COR-L47 (cell line): ENCODE measurements at regions not wholly inside any gene's neighbourhood (a gene's known extent, or its start where the extent isn't known, plus 50 kb on each side); places are given as distances from the start of the nearest gene placed in this dataset.
A peak's percentile ranks its signal among the peaks of the same experiment; 100 is the strongest.

Experiments
- DNase-seq: peaks from one replicate; lab custom pipeline; 2025; lab: John Stamatoyannopoulos, UW

DNA sequence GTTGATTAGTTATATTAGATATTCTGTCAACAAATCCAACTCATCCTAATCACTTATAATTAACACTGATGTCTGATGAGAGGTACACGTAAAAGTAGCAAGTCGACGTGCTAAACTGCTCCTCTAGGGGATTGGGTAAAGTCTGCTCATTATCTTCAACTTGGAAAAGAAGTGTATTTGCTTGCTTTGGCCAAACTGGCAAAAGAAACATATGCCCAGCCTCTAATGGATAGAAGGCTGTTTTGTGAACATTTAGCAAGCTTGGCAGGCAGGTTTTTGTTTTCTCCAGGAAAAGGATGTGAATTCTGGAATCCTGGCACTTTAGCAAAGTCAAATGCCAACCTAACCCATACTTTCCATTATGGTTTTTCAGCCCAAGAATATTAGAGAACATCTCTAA, 264.8 kb downstream of the TBL1XR1 start:
- no peak for DNase-seq

DNA sequence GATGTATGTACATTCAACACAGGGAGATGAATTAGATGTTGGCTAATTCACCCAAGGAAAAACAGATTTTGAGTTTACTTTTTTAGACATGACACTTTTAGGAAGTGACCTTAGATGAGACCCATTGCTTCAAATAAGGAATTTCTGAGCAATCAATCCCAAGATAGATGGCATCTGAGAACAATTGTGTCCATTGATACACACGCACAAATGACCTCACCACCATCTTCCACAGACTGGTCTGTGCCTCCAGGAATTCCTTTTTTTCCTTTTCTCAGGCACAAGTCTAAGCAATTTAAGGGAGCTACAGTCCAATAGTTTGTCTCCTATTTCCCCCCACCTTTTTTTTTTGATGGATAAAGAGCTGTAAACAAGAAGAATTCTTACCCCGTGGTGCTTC, 265.3 kb downstream of the TBL1XR1 start:
- DNase-seq = no peak

DNA sequence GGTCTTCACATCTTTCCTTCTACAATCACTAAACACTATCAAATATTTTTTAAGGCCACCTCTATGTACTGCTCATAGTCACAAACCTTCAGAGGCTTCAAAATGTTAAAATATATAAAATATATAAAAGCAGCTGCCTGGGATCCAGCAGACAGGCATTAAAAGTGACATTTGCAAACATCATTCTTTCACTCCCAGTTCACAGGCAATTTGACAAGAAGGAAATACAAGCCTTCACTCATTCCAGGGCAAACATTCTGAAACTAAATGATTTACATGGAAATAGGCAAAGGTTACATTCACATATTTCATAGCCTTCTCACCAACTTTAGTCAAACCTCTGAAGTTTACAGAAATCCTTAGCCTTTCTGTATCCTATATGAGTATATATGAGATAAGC, 266.3 kb downstream of the TBL1XR1 start:
- DNase-seq = no peak

DNA sequence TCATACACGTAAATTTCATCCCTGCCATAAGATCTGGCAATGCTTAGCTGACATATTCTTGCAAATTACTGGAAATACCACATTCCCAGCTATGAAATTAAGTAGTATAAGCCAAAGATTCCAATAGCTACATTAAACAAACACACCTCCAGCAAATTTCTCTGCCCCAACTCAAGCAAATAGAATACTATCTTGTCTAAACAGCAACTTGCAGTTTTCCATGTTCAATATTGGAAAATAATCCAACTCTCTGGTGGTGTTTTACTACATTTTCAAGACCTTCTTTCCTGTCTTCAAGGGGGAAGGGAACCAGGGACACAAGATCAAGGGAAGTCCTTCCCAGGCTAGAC, 268.7 kb downstream of the TBL1XR1 start:
- no peak for DNase-seq

DNA sequence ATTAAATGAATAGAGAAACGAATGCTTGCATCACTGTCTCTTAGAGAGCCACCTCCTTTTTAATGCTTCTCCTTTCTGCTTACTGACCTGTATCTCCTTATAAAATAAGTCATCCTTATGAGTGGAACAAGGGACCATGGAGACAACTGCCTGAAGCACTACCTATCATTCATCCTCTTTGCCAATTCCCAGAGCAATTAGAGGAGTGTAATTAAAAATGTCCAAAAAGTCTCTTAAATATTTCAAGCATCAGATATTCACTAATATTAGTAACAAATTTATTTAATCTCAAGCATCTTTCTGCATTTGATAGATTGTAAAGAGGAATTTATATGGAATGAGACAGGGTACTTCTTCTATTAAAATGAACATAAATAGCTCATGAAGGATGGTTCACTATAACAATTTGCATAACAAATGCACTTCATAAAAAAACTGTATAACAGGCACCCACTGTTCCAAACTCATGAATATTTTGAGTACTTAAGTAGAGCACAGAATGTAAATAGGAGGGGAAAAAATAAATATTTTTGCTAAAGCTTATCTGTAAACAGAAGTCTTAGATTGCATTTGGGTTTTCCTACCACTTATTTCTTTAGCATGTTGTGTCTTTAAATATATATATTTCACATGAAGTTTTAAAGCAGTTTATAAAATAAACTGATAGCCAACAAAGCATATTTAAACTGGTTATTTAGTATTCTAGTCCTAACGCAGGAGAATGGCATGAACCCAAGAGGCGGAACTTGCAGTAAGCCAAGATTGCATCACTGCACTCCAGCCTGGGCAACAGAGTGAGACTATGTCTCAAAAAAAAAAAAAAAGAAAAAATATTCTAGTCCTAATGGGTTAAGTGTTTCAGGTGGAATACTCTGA, 269.3 kb downstream of the TBL1XR1 start:
- DNase-seq = no peak

DNA sequence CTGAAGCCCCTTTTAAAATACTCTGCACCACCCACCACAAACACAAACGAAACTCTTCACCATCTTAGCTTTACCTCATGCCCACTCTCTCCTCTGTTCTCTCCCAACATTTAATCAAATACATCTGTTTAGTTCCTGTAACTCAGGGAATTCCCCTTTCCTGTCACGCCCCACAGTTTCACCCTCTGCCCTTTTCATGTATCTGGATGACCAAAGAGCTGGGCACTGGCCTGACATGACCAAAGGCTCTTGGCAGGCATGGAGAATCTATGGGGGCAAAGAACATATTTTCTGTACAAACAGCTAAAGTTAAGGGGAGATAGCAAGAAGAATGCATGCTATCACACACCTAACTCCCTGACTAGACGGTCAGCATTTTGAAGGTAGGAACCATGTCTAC, 270.0 kb downstream of the TBL1XR1 start:
- DNase-seq = no peak

DNA sequence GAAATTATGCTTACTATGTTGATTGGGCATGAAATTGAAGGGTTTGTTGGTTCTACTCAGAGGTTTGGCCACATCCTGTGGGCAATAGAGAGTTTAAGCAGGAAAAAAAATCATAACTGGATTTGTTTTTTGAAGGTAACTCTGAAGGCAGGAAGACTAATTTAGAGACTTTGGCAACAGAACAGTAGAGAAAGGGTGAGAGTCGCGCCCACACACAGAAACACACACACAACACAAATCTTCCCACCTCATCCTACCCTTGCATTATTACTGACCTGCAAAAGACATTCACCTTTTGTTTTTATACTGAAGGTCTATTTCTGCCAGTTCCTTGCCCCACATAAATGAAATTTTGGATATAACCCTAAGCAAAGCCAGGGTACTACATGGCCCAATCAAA, 270.6 kb downstream of the TBL1XR1 start:
- DNase-seq = no peak

DNA sequence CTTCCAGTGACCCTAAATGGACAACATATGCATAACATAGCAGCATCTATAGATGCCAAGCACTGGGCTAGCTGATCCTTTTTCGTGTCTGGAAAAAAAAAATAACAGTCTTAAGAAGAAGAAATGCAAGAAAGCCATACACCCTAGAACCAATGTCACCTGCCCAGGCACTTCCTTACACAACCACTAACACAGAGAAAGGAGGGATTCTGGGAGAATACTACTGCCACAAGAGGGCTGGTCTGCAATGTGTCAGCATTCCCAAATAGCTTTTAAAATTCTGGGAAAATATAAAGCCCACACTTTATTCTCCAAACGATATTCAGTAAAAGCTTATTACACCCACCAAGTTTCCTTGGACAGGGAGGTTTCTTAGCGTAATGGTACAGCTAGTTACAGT, 271.2 kb downstream of the TBL1XR1 start:
- no peak for DNase-seq

DNA sequence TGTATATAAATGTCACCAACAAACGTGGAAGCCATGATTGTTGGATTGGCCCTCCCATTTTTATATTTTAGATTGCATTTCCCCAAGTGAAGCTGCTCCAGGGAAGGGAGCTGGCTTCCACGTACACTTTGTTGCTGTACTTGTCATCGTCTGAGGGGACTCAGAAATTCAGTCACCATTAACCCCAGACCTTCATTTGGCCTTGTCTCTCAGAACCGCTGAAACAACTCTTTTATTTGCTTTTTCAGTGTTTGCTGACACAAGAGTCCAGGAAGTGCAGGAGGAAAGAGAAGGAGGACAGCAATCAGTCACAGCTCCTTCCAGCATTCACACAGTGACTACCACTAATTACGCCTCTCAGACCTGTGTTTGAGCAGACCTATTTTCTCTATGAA, 276.5 kb downstream of the TBL1XR1 start:
- peak; percentile 85 for DNase-seq

DNA sequence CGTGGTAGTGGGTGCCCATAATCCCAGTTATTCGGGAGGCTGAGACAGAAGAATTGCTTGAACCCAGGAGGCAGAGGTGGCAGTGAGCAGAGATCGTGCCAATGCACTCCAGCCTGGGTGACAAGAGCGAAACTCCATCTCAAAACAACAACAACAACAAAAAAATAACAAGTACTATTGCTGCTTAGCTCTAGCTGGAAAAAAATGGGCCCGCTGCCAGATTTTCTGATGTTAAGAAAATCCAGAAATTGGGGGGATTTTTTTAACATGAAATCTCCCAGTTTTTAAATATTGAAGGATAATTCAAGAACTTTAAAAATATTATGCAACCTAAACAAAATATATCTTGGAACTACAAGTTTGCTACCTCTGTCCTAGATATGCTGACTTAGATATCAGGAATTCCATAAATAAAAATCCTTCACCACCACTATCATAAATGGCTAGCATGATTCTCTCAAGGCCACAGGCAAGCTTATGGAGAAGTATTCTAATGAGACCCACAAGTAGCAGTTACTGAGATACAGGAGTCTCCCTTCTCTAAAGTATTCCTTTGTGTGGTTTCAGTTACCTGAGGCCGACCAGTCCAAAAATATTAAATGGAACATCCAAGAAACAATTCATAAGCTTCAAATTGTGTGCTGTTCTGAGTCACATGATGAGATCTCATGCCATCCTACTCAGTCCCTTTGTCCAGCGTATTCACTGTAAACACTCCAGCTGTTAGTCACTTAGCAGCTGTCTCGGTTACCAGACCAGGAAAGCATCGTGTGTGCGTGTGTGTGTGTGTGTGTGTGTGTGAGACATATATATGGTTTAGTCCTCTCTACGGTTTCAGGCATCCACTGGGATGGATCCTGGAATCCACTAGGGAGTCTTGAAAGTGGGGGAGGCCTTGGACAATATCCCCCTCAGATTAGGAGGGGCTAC, 277.2 kb downstream of the TBL1XR1 start:
- peak; percentile 95 for DNase-seq

DNA sequence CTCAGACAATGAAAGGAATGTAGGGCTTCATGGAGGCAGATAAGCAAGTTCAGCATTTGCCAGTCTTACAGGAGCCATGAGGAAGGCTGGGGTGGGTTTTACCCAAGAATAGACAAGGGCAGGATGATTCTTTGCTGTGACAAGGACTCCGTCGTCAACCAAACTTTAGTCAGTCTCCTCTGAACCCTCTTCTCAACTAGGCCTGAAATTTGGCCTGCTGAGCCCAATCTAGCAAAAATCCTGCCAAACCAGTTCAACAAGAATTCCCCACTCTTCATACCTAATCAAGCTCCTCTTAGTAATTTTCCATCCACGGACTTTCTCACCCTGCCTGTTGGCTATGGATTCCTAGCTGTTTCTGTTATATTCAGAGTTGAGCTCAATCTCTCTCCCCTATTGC, 280.5 kb downstream of the TBL1XR1 start:
- DNase-seq = peak; percentile 54

DNA sequence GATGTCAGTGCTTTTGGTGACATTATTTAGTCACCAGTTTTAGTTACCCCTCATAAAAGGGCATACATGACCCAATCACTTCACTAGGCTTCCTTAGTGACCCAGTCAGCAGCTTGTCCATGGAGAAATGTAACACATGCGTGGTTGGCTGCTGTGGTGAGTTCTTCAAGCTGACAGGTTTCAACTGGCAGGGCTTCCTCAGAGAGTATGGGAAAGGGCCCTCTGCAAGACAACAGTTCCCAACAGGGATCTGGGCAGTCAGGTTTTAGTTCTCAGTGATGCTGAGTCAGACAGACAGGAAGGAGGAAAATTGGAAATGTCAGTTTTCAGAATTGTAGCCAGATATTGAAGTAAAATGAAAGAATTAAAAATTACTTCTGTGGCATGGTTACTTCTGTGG, 282.5 kb downstream of the TBL1XR1 start:
- no peak for DNase-seq

DNA sequence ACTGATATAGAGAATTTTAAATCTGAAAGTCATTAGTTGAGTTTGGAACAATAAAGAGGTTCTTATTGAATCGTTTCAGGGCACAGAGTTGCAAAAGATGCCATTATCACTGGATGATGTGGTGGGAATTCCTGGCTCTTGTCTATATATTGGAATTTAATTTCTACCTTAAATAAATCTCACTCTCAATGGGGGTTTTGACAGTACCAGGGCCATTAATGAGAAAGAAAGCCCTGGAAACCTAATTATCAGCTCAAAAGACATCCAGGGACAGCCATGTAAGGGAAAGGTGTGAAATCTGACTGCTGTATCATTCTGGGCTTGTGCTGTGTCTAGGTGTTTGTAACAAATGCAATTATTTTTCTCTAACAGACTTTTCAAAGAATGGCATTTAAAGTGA, 285.7 kb downstream of the TBL1XR1 start:
- DNase-seq = no peak

DNA sequence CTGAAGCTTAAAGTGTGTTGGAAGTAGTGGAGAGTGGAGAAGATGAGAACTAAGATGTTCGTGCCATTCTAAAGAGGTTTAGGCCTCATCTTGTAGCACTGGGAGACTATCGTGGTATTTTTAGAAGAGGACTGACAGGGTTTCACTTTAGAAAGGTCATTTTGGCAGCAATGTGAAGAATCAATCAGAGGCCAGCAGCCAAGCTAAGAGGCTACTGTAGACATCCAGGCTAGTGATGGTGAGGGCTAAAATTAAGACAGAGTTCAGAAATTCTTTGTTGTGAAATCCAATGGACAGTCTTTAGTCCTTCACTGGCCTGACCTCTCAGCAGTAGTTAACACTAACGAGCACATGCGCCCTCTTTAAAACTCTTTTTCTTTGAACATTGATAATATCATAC, 288.2 kb downstream of the TBL1XR1 start:
- no peak for DNase-seq

DNA sequence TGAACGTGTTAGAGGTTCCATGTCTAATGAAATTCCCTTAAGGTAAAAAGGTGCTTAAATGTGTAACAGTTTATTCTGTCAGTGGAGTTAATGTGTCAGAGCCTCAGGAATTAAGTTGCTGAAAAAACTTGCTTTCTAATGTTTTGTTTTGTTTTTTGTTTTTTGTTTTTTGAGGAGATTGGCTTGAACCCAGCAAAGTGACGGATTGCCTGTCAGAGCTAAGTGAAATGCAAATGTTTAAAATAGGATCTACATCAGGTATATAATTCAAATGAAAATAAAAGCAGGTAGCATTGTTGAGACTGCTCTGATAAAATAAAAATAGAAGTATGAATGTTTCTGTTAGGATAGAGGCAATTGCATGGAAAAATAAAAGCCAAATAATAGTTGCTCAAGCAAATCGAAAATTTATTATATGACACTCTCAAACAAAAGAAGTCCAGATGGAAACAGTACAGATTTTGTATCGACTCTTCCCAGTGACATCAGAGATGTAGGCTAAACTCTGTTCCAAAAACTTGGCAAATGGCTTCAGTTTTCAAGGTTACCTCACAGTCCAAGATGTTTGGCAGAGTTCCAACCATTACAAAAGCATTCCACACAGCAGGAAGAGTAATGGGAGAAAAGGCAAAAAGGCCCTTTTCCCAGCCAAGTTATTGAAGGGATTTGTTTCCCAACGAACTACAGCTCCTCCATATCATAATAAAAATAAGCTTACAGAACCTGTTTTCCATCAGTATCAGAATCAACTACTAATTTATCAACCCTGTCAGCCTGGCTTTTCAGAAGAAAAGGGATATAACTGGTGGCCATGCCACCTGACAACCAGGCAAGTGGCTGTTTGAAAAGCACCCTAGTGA, 291.0 kb downstream of the TBL1XR1 start:
- peak; percentile 94 for DNase-seq

DNA sequence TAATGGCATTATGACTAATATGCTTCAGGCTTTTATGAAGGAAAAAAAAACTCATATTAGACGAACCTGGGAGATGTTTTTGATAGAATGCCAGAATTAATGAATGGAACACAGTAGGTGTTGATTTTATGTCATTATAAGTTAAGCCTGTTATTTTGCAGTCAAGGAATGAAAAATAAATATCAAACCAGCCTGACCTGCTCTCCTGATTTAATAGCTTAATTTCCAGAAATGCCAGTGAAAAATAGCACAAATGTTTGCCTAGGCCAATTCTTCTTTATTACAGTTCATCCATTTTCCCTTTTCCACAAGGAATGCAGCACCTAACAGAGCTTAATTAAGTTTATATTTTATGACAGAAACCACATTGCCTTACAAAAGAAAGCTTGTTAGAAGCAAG, 292.0 kb downstream of the TBL1XR1 start:
- peak; percentile 19 for DNase-seq

DNA sequence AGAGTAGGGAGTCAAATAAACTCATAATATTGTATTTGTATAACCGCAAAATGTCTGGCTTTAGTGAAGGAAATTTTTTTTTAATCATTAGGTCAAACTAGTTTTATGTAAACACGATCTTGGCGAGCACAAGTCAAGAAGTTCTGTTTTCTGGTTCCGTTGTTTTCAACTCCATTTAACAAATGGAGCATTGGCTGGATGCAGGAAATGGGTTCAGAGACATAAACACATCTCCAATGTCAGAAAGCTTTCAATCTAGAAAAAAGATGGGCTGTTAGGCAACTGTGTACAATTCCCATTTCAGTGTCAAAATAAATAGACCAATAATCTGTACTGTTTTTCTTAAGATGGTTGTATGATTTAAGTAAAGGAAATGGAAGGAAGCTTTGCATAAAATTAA, 292.8 kb downstream of the TBL1XR1 start:
- DNase-seq = no peak

DNA sequence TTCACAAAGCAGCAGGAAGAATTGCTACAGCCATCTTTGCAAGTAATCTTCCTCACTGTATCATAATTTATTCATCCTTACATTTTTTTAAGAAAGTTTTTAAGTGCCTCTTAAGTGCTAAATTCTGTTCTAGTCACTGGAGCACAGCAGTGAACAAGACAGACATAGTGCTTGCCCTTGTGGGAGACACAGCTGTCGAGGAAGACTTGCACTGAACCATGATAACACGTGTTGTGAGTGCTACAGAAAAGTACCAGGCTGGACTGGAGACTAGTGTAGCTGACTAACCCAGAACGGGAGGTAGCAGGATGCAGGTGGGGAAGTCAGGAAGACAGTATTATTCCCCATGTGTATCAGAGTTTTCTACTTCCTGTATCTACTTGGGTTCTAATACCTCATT, 300.6 kb downstream of the TBL1XR1 start:
- DNase-seq = no peak

DNA sequence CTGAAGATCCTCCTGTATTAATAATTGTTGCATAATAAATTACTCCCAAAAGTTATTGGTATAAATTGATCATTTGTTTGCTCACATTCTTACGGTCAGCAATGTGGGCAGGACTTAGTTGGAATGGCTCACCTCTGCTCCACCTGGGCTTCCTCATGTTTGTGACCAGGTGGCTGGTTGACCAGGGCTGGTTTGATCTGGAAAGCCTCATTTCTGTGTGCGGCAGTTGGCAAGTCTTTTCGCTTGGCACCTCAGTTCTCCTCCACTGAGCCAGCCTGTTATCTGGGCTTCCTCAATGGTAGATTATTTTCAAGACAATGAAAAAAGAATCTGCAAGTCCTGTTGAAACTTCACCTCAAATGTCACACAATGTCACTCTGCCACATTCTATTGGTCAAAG, 301.1 kb downstream of the TBL1XR1 start:
- no peak for DNase-seq

DNA sequence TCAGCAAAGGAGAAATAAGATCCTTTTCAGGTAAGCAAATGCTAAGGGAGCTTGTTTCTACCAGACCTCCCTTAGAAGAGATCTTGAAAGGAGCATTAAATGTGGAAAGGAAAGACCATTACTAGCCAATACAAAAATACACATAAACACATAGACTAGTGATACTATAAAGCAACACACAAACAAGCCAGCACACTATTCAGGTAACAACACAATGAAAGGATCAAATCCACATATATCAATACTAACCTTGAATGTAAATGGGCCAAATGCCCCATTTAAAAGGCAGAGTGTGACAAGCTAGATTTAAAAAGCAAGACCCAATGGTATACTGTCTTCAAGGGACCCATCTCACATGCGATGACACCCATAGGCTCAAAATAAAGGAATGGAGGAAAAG, 317.6 kb downstream of the TBL1XR1 start:
- no peak for DNase-seq

DNA sequence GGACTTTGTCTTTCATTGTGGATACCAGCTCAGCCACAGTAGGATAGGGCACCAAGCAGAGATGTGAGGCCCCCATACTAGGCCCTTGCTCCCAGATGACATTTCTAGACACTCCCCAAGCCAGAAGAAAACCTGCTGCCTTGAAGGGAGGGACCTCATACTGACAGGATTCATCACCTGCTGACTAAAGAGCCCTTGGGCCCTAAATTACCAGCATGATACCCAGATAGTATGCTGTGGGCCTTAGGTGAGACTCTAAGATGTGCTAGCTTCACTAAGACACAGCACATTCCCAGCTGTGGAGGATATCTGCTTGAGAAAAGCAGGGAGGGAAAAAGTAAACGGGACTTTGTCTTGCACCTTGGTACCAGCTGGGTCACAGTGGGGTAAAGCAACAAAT, 324.0 kb downstream of the TBL1XR1 start:
- no peak for DNase-seq

DNA sequence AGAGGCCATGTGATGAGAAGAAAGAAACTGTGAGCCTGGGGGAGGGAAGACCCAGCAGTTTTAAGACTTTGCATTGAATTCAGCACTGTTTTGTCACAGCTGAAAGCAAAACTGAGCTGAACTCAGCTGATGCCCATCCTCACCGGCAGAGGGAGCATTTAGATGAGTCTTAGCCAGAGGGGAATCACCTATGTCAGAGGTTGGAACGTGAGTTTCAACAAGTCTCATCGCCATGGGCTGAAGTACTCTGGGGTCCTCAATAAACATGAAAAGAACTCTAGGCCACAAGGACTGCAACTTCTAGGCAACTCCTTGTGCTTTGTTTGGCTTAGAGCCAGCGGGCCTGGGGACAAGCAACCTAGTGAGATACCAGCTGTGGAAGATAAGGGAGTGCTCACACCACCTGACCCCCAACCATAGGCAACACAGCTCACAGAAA, 324.5 kb downstream of the TBL1XR1 start:
- no peak for DNase-seq
